ENCODE measurements at regions not wholly inside any gene's neighbourhood (a gene's known extent, or its start where the extent isn't known, plus 50 kb on each side); places are given as distances from the start of the nearest gene placed in this dataset.

GRCh38 chr14:38108681-38109080 is 99.0 kb upstream of the SSTR1 start:
- whole genome bisulfite sequencing, 2 experiments (ENCODE audit: insufficient coverage in 1 of 2, insufficient read length in 1 of 2) = 86 to 100% methylated on average over 2 of the region's 2 CpGs
- no peak for TF ChIP-seq CTCF (conservative IDR thresholded peaks at IDR 0.05)
- no peak overlapping the region for H3K27ac Mint-ChIP-seq
- H3K27me3 Mint-ChIP-seq (ENCODE audit: insufficient read depth) = no peaks in the 10 kb centered on the region
- Histone ChIP-seq H3K9me3 (ENCODE audit: control insufficient read depth, low read length) (no peaks in the 10 kb centered on the region), H3K36me3 (ENCODE audit: control insufficient read depth, insufficient read depth, low read length) (no peaks in the 10 kb centered on the region), H3K9ac (ENCODE audit: extremely low read depth, low read length, poor library complexity, severe bottlenecking) (no peak overlapping the region), H3K4me3 (ENCODE audit: low read length) (no peak overlapping the region), H3K27ac (ENCODE audit: low read depth, low read length) (no peak overlapping the region), H3K4me1 (ENCODE audit: control insufficient read depth, insufficient read depth, low read length) (no peaks in the 10 kb centered on the region), H3K27me3 (ENCODE audit: control insufficient read depth, insufficient read depth, low read length, poor library complexity, severe bottlenecking) (no peaks in the 10 kb centered on the region)
- peaks cover 13% of the 10 kb centered on the region for H3K4me1 Mint-ChIP-seq
- H3K4me3 Mint-ChIP-seq = no peak overlapping the region
- peaks cover 7% of the 10 kb centered on the region for H3K9me3 Mint-ChIP-seq
- DNase-seq = no peak
- no peaks in the 10 kb centered on the region for H3K36me3 Mint-ChIP-seq (ENCODE audit: low read depth)

GRCh38 chr14:38110258-38110657 is 97.4 kb upstream of the SSTR1 start:
- H3K27ac Mint-ChIP-seq = no peak overlapping the region
- H3K4me1 Mint-ChIP-seq = peaks cover 13% of the 10 kb centered on the region

DNA sequence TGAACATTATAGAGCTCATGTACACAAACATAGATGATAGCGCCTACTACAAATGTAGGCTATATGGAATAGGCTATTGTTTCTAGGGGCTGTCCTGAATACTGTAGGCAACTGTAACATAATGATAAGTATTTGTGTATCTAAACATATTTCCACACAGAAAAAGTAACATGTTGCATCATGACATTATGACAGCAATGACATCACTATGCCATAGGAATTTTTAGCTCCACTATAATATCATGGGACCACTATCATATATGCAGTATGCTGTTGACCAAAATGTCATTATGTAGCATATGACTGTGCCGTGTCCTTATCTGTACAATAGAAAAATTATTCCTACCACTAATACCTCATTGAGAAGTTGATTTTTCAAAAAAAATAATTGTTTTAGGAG is 96.7 kb upstream of the SSTR1 start:
- no peak overlapping the region for H3K4me3 ChIP-seq (ENCODE audit: low read length)
- no peaks in the 10 kb centered on the region for H3K9me3 ChIP-seq (ENCODE audit: control insufficient read depth, low read length)
- 100% methylated on average over 1 of the region's 2 CpGs; no CpG with 5 or more reads in 1 of the 2 experiments for WGBS, 2 experiments (ENCODE audit: insufficient coverage in 1 of 2, insufficient read length in 1 of 2)
- H3K4me1 ChIP-seq (ENCODE audit: control insufficient read depth, insufficient read depth, low read length) = no peaks in the 10 kb centered on the region
- Mint-ChIP-seq H3K27me3 (ENCODE audit: insufficient read depth) (no peaks in the 10 kb centered on the region), H3K4me1 (peaks cover 13% of the 10 kb centered on the region), H3K27ac (no peak overlapping the region), H3K9me3 (peaks cover 2% of the 10 kb centered on the region), H3K4me3 (no peak overlapping the region), H3K36me3 (ENCODE audit: low read depth) (no peaks in the 10 kb centered on the region)
- no peak for TF ChIP-seq CTCF (conservative IDR thresholded peaks at IDR 0.05)
- no peak for DNase-seq
- no peaks in the 10 kb centered on the region for H3K36me3 ChIP-seq (ENCODE audit: control insufficient read depth, insufficient read depth, low read length)
- H3K9ac ChIP-seq (ENCODE audit: extremely low read depth, low read length, poor library complexity, severe bottlenecking) = no peak overlapping the region
- no peaks in the 10 kb centered on the region for H3K27me3 ChIP-seq (ENCODE audit: control insufficient read depth, insufficient read depth, low read length, poor library complexity, severe bottlenecking)
- H3K27ac ChIP-seq (ENCODE audit: low read depth, low read length) = no peak overlapping the region

More at GRCh38 chr14:38110258-38110657, 97.4 kb upstream of the SSTR1 start:
- Histone ChIP-seq H3K4me3 (ENCODE audit: low read length) (no peak overlapping the region), H3K27ac (ENCODE audit: low read depth, low read length) (no peak overlapping the region), H3K27me3 (ENCODE audit: control insufficient read depth, insufficient read depth, low read length, poor library complexity, severe bottlenecking) (no peaks in the 10 kb centered on the region), H3K9ac (ENCODE audit: extremely low read depth, low read length, poor library complexity, severe bottlenecking) (no peak overlapping the region), H3K4me1 (ENCODE audit: control insufficient read depth, insufficient read depth, low read length) (no peaks in the 10 kb centered on the region), H3K36me3 (ENCODE audit: control insufficient read depth, insufficient read depth, low read length) (no peaks in the 10 kb centered on the region), H3K9me3 (ENCODE audit: control insufficient read depth, low read length) (no peaks in the 10 kb centered on the region)
- Mint-ChIP-seq H3K4me3 (no peak overlapping the region), H3K27me3 (ENCODE audit: insufficient read depth) (no peaks in the 10 kb centered on the region), H3K36me3 (ENCODE audit: low read depth) (no peaks in the 10 kb centered on the region), H3K9me3 (peaks cover 2% of the 10 kb centered on the region)
- TF ChIP-seq CTCF (conservative IDR thresholded peaks at IDR 0.05) = no peak
- WGBS, 2 experiments (ENCODE audit: insufficient coverage in 1 of 2, insufficient read length in 1 of 2) = 87% methylated on average over 1 of the region's 1 CpG; no CpG with 5 or more reads in 1 of the 2 experiments
- no peak for DNase-seq
